Upper lobe of left lung (tissue), 6 donors: ENCODE measurements at regions not wholly inside any gene's neighbourhood (a gene's known extent, or its start where the extent isn't known, plus 50 kb on each side); places are given as distances from the start of the nearest gene placed in this dataset.

Experiments used
- ATAC-seq, 2 donors: fragments of 200-7000 bp; cut with Tn5 transposase; one replicate each; pipeline ENCODE4 v1.9.1; 2022; ENCODE audit warnings: mild to moderate bottlenecking in 2 of 2, moderate library complexity in 2 of 2; ENCODE audit not compliant: low FRiP score in 2 of 2
- DNase-seq, 2 donors: peaks; one replicate each; pipeline ENCODE4 v3.0.0-alpha.2; 2019 to 2020
- H3K27ac ChIP-seq, 4 donors: fragments of 200-600 bp; sonication (generic); one replicate each; pipeline ENCODE4 v1.5.1; 2016 to 2019
- H3K27me3 ChIP-seq, 4 donors: fragments of 200-600 bp; sonication (generic); one replicate each; pipeline ENCODE4 v1.5.1; 2017 to 2019
- H3K36me3 ChIP-seq, 4 donors: fragments of 200-600 bp; sonication (generic); one replicate each; pipeline ENCODE4 v1.5.1; 2016 to 2019
- H3K4me1 ChIP-seq, 4 donors: fragments of 200-600 bp; sonication (generic); one replicate each; pipeline ENCODE4 v1.5.1; 2018 to 2019
- H3K4me3 ChIP-seq, 4 donors: fragments of 200-600 bp; sonication (generic); one replicate each; pipeline ENCODE4 v1.5.1; 2017 to 2019; ENCODE audit warnings: mild to moderate bottlenecking in 2 of 4, moderate library complexity in 1 of 4
- H3K9me3 ChIP-seq, 4 donors: fragments of 200-600 bp; sonication (generic); one replicate each; pipeline ENCODE4 v1.5.1; 2018 to 2019
- EP300 ChIP-seq, 4 donors: sonication (generic); formaldehyde crosslinking; IDR thresholded peaks; one replicate each; pipeline ENCODE4 v1.5.1; 2017; ENCODE audit warnings: antibody characterized with exemption in 4 of 4, control low read depth in 2 of 4
- POLR2A ChIP-seq, 4 donors: fragments of 450-650 bp; IDR thresholded peaks; one replicate each; pipeline ENCODE4 v1.5.1; 2016 to 2017; ENCODE audit warnings: antibody characterized with exemption in 4 of 4, mild to moderate bottlenecking in 2 of 4
- POLR2AphosphoS5 ChIP-seq, 2 donors: sonication (generic); formaldehyde crosslinking; IDR thresholded peaks; one replicate each; pipeline ENCODE4 v1.5.1; 2017; ENCODE audit warnings: antibody characterized with exemption in 2 of 2
- WGBS, 2 donors: methylation state at CpG; one replicate each; pipeline ENCODE4 v1.1.5; 2017 to 2018; 5-methylcytosine and 5-hydroxymethylcytosine counted together
- TF ChIP-seq, protein P1 (sequence below), 6 experiments: fragments of 450-650 bp in 4 of 6; fragments of 200-600 bp in 2 of 6; sonication (generic) in 2 of 6; IDR thresholded peaks; one replicate each; pipeline ENCODE4 v1.5.1; 2016 to 2019; ENCODE audit warnings: antibody characterized with exemption in 6 of 6
- donor health status: DM: no; HTN: no; CAD: no; lungs with moderate emphysema.
- donor health status: DM: no; HTN: yes; CAD: no; lungs with severe emphysema.

DNA sequence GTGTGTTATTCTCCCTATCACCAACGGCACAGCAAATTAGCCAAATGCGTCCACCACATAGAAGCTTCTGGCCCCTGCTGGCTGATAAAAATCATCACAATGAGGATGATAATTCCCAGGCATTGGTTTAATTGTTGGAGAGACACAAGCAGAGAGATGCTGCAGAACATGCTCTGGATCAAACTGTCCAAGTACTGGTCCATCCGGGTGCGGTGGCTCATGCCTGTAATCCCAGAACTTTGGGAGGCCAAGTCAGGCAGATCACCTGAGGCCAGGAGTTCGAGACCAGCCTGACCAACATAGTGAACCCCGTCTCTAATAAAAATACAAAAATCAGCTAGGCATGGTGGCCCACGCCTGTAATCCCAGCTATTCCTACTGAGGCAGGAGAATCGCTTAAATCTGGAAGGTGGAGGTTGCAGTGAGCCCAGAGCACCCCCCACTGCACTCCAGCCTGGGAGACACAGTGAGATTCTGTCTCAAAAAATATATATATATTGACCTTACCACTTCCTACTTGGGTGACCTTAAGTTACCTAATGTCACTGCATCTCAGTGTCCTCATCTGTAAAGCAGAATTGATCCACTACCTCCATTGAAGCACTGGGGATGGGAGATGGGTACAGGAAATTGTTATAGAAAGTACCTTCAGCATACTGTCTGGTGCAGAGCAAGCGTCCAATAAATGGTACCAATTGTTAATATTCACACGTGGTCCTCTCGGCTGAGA, 83.7 kb upstream of the EGLN3 start:
- Histone ChIP-seq H3K9me3 (no peaks in the 10 kb centered on the region), H3K4me3 (no peak overlapping the region), H3K27me3 (no peaks in the 10 kb centered on the region), H3K27ac (no peak overlapping the region), H3K4me1 (peaks cover 0 to 18% (median 1%) of the 10 kb centered on the region in 4 donors), H3K36me3 (no peaks in the 10 kb centered on the region)
- no peak for DNase-seq
- 84 to 91% methylated on average over 11 of the region's 11 CpGs for WGBS, 2 donors
- TF ChIP-seq, protein P1, sequence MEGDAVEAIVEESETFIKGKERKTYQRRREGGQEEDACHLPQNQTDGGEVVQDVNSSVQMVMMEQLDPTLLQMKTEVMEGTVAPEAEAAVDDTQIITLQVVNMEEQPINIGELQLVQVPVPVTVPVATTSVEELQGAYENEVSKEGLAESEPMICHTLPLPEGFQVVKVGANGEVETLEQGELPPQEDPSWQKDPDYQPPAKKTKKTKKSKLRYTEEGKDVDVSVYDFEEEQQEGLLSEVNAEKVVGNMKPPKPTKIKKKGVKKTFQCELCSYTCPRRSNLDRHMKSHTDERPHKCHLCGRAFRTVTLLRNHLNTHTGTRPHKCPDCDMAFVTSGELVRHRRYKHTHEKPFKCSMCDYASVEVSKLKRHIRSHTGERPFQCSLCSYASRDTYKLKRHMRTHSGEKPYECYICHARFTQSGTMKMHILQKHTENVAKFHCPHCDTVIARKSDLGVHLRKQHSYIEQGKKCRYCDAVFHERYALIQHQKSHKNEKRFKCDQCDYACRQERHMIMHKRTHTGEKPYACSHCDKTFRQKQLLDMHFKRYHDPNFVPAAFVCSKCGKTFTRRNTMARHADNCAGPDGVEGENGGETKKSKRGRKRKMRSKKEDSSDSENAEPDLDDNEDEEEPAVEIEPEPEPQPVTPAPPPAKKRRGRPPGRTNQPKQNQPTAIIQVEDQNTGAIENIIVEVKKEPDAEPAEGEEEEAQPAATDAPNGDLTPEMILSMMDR (IDR thresholded peaks at IDR 0.05), result no peak
- TF ChIP-seq POLR2AphosphoS5 (IDR thresholded peaks at IDR 0.05), result no peak
- TF ChIP-seq POLR2A (IDR thresholded peaks at IDR 0.05), result no peak
- no peak for TF ChIP-seq EP300 (IDR thresholded peaks at IDR 0.05)
- ATAC-seq, result no peak

- TF ChIP-seq POLR2A (IDR thresholded peaks at IDR 0.05) (no peak), EP300 (IDR thresholded peaks at IDR 0.05) (no peak), POLR2AphosphoS5 (IDR thresholded peaks at IDR 0.05) (no peak)
- TF ChIP-seq, protein P1 (IDR thresholded peaks at IDR 0.05), result no peak
- DNase-seq (no peak), ATAC-seq (no peak)
- Histone ChIP-seq H3K4me3 (no peak overlapping the region), H3K27me3 (no peaks in the 10 kb centered on the region), H3K27ac (no peak overlapping the region), H3K36me3 (no peaks in the 10 kb centered on the region), H3K4me1 (peaks cover 0 to 18% (median 1%) of the 10 kb centered on the region in 4 donors), H3K9me3 (no peaks in the 10 kb centered on the region)
- 74 to 84% methylated on average over 5 of the region's 5 CpGs for WGBS, 2 donors
Observed at GRCh38 chr14:34032720-34033119, 81.8 kb upstream of the EGLN3 start.

DNA sequence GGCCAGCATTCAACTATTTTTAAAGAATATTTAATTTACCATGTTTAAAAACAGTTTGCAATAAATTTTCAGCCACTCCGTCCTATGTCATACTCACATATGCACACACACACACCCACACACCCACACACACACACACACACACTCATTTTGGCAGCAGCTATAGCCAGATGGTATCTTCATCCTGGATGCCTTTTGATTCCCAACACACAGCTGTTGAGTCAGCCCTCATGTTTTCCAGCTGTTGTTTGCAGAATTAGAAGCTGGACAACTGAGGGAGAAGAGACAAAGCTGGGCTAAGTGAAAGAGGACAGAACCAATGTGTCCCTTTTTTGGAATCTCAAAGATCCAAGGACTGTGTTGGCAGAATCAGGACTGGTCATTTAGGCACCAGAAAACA, 80.0 kb upstream of the EGLN3 start:
- H3K4me3 ChIP-seq, result no peak overlapping the region
- WGBS, 2 donors, result 64 to 75% methylated on average over 1 of the region's 1 CpG
- peak; percentile 75 to 86 for ATAC-seq
- H3K9me3 ChIP-seq, result no peaks in the 10 kb centered on the region
- peaks cover 0 to 8% (median 1%) of the 10 kb centered on the region in 4 donors for H3K4me1 ChIP-seq
- TF ChIP-seq EP300 (IDR thresholded peaks at IDR 0.05) (peak in 1 of 4 donors; percentile 26), POLR2A (IDR thresholded peaks at IDR 0.05) (no peak), POLR2AphosphoS5 (IDR thresholded peaks at IDR 0.05) (peak; percentile 63 to 73)
- TF ChIP-seq, protein P1 (IDR thresholded peaks at IDR 0.05), result no peak
- DNase-seq, result no peak
- H3K27ac ChIP-seq, result peak overlapping the region in 2 of 4 donors; percentile 16 to 36
- no peaks in the 10 kb centered on the region for H3K36me3 ChIP-seq
- H3K27me3 ChIP-seq, result no peaks in the 10 kb centered on the region

DNA sequence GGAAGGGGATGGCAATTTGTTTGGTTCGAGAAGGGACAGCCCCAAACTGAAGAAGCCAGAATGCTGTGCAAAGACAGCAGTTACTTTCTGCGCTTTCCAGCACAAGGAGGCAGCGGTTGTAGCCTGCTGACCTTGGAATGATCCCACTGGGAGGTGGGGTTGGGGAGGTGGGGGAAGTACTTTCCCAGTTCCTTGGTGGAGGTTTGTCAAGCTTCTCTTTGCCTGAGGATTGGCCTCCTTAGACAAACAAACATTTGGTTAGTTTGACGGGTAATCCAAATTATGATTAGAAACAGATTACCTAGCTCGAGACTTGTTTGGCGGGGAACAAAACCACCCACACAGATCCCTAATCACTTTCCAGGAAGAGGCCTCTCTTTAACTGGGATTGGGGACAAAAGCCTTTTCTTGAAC, 79.1 kb upstream of the EGLN3 start:
- WGBS, 2 donors, result 83% methylated on average over 5 to 6 of the region's 6 CpGs
- Histone ChIP-seq H3K36me3 (no peaks in the 10 kb centered on the region), H3K9me3 (no peaks in the 10 kb centered on the region), H3K4me1 (peaks cover 0 to 3% (median 0%) of the 10 kb centered on the region in 4 donors), H3K27ac (peak overlapping the region in 3 of 4 donors; percentile 13 to 36 (median 34)), H3K27me3 (no peaks in the 10 kb centered on the region), H3K4me3 (no peak overlapping the region)
- TF ChIP-seq, protein P1 (IDR thresholded peaks at IDR 0.05), result no peak
- ATAC-seq, result peak in 1 of 2 donors; percentile 80
- DNase-seq, result no peak

DNA sequence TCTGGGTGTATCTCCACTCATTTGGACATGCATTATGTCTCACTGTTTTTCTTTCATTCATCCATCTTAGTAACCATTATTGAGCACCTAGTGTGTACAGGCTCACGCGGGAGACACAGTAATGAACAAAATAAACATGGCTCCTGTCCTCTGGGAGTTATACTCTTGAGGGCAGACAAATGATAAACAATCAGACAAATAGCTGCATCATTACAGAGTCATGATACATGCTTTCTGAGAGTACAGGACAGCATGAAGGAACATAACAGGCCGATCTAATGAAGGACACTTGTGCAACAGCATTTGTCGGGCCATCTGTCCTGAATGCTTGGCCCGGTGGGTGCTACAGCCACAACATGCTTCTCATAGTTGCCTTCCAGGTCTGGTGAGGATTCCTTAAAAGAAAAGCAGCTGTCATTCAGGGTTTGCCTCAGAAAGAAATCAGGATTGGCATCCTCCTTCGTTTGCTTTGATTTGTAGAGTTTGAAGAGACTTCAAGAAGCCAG, 77.2 kb upstream of the EGLN3 start:
- no peak overlapping the region for H3K27ac ChIP-seq
- TF ChIP-seq EP300 (IDR thresholded peaks at IDR 0.05), result no peak
- TF ChIP-seq POLR2A (IDR thresholded peaks at IDR 0.05), result no peak
- TF ChIP-seq, protein P1 (IDR thresholded peaks at IDR 0.05), result no peak
- no peak for TF ChIP-seq POLR2AphosphoS5 (IDR thresholded peaks at IDR 0.05)
- no peaks in the 10 kb centered on the region for H3K9me3 ChIP-seq
- H3K4me1 ChIP-seq, result peaks cover 0 to 3% (median 0%) of the 10 kb centered on the region in 4 donors
- DNase-seq (no peak), ATAC-seq (no peak)
- no peaks in the 10 kb centered on the region for H3K27me3 ChIP-seq
- no peaks in the 10 kb centered on the region for H3K36me3 ChIP-seq
- 69 to 80% methylated on average over 5 to 6 of the region's 6 CpGs for WGBS, 2 donors
- H3K4me3 ChIP-seq, result no peak overlapping the region
